GM12878 (cell line): ENCODE measurements at regions not wholly inside any gene's neighbourhood (a gene's known extent, or its start where the extent isn't known, plus 50 kb on each side); places are given as distances from the start of the nearest gene placed in this dataset.

ENCODE experiments used
- ATAC-seq: fragments of 200-7000 bp; cut with Tn5 transposase; 3 replicates; pipeline ENCODE4 v1.9.1; 2020; ENCODE audit warnings: mild to moderate bottlenecking, moderate library complexity
- BruUV-seq: library from RNA; stranded (reverse); fragments of 400-500 nt; replicated peaks from 2 replicates; lab custom pipeline; 2021; lab: Mats Ljungman, UMichigan
- CTCF ChIA-PET: fragments of 300-600 bp; sonication (Branson Sonifier 250); formaldehyde crosslinking; extraction: SDS; loops from one replicate; lab custom pipeline; 2021; ENCODE audit warnings: inconsistent platforms; lab: Yijun Ruan, JAX
- POLR2A ChIA-PET: fragments of 350-600 bp; formaldehyde crosslinking; extraction: SDS; loops from one replicate; lab custom pipeline; 2021; ENCODE audit warnings: inconsistent platforms; lab: Charles Lee
- RAD21 ChIA-PET: fragments of 300-600 bp; sonication (Branson Sonifier 250); formaldehyde crosslinking; loops from one replicate; lab custom pipeline; 2023; ENCODE audit warnings: antibody characterized with exemption; ENCODE audit not compliant: unreplicated experiment; lab: Charles Lee
- SMC1A ChIA-PET: fragments of 300-600 bp; sonication (Branson Sonifier 250); formaldehyde crosslinking; loops from one replicate; lab custom pipeline; 2023; ENCODE audit not compliant: unreplicated experiment, uncharacterized antibody; lab: Charles Lee
- DNase-seq: peaks from one replicate; pipeline ENCODE4 v3.0.0-alpha.2; 2011; ENCODE audit warnings: low read depth, low spot score
- FAIRE-seq: peaks from 3 replicates; lab custom pipeline; 2011; peaks lifted over from hg19 to GRCh38; lab: Jason Lieb, UNC
- H2AFZ ChIP-seq: 2 replicates; pipeline ENCODE4 v1.6.0; 2011; ENCODE audit warnings: low read depth, low read length, control low read depth; ENCODE audit not compliant: control insufficient read depth
- H3K27ac ChIP-seq: 2 replicates; pipeline ENCODE4 v1.5.1; 2011; ENCODE audit warnings: control low read depth; ENCODE audit not compliant: control insufficient read depth, insufficient read depth
- H3K27me3 ChIP-seq, 2 experiments: replicated peaks in 1 of 2; 2 replicates each; pipeline versions ENCODE4 v1.6.0 to v1.6.1; 2011; ENCODE audit warnings: low read length in 1 of 2; ENCODE audit not compliant: control insufficient read depth in 2 of 2, insufficient read depth in 2 of 2
- H3K36me3 ChIP-seq, 2 experiments: 2 replicates each; pipeline ENCODE4 v1.5.1; 2011; ENCODE audit warnings: low read length in 1 of 2; ENCODE audit not compliant: control insufficient read depth in 2 of 2, insufficient read depth in 2 of 2
- H3K4me1 ChIP-seq: 2 replicates; pipeline ENCODE4 v1.6.1; 2011; ENCODE audit warnings: mild to moderate bottlenecking, low read length, moderate library complexity, mixed read lengths; ENCODE audit not compliant: control insufficient read depth, insufficient read depth
- H3K4me2 ChIP-seq: 2 replicates; pipeline ENCODE4 v1.6.0; 2011; ENCODE audit warnings: control low read depth; ENCODE audit not compliant: control insufficient read depth, insufficient read depth
- H3K4me3 ChIP-seq: fragments of 200-600 bp; sonication (generic); 2 replicates; pipeline ENCODE4 v1.5.1; 2016
- H3K79me2 ChIP-seq: 2 replicates; pipeline ENCODE4 v1.6.0; 2011; ENCODE audit warnings: low read length; ENCODE audit not compliant: control insufficient read depth, insufficient read depth
- H3K9ac ChIP-seq: 2 replicates; pipeline ENCODE4 v1.8.0; 2011; ENCODE audit warnings: low read length, control low read depth, mixed read lengths; ENCODE audit not compliant: control insufficient read depth, insufficient read depth
- H3K9me3 ChIP-seq: replicated peaks from 3 replicates; pipeline ENCODE4 v1.5.1; 2011; ENCODE audit warnings: mild to moderate bottlenecking, low read length; ENCODE audit not compliant: control insufficient read depth, insufficient read depth
- H4K20me1 ChIP-seq: 2 replicates; pipeline ENCODE4 v1.6.0; 2011; ENCODE audit not compliant: control insufficient read depth, insufficient read depth
- ATF2 ChIP-seq: IDR thresholded peaks from 2 replicates; pipeline ENCODE4 v1.6.1; 2012; ENCODE audit warnings: low read length, inconsistent platforms
- FOXM1 ChIP-seq: IDR thresholded peaks from 2 replicates; pipeline ENCODE4 v1.6.1; 2012; ENCODE audit warnings: low read depth, mild to moderate bottlenecking, inconsistent platforms, low read length, moderate library complexity
- REST ChIP-seq: IDR thresholded peaks from 2 replicates; pipeline ENCODE4 v1.6.1; 2012; ENCODE audit warnings: mild to moderate bottlenecking, low read depth, low read length
- SPI1 ChIP-seq: IDR thresholded peaks from 2 replicates; pipeline ENCODE4 v1.6.1; 2011; ENCODE audit warnings: low read depth, mild to moderate bottlenecking, low read length, moderate library complexity, borderline replicate concordance; ENCODE audit not compliant: insufficient read depth
- TCF12 ChIP-seq: IDR thresholded peaks from 2 replicates; pipeline ENCODE4 v1.6.1; 2011; ENCODE audit warnings: low read depth, mild to moderate bottlenecking, low read length
- USF2 ChIP-seq: IDR thresholded peaks from 2 replicates; pipeline ENCODE4 v1.6.1; 2011; ENCODE audit warnings: low read depth, low read length, improper control_type of control experiment, borderline replicate concordance
- ZNF687 ChIP-seq: fragments of 450-650 bp; IDR thresholded peaks from 2 replicates; pipeline ENCODE4 v1.6.1; 2017; ENCODE audit warnings: mild to moderate bottlenecking, moderate library complexity
- WGBS: methylation state at CpG from one replicate; pipeline ENCODE4 v1.1.6; 2016; ENCODE audit warnings: low lambda C conversion rate; ENCODE audit not compliant: insufficient replicate concordance, insufficient coverage; ENCODE audit errors: missing lambda C conversion rate; 5-methylcytosine and 5-hydroxymethylcytosine counted together
- in situ Hi-C: fragments of 300-500 bp; cut with MboI; formaldehyde crosslinking; loops from 9 replicates; pipeline ENCODE4 v1.14.3; 2018; ENCODE audit warnings: mixed read lengths
- intact Hi-C: fragments of 100-400 bp; cut with micrococcal nuclease; formaldehyde crosslinking; loops from one replicate; pipeline ENCODE4 v1.14.2; 2022; ENCODE audit not compliant: unreplicated experiment

GRCh38 chr10:6888434-6888833, 308.4 kb upstream of the PRKCQ start:
- H3K27me3 ChIP-seq, result no peaks in the 10 kb centered on the region
- no peaks in the 10 kb centered on the region for H3K9me3 ChIP-seq
- in situ Hi-C loops (no loop called here), intact Hi-C loops (no loop called here)
- H3K4me1 ChIP-seq, result no peaks in the 10 kb centered on the region; the same call in 1 of the 2 replicates
- no peak overlapping the region for H3K9ac ChIP-seq
- FAIRE-seq (no peak), ATAC-seq (no peak), DNase-seq (no peak)
- WGBS, result 42% methylated on average over 2 of the region's 2 CpGs
- ChIA-PET CTCF (interaction anchor here (0.6 kb wide), 1 partner anchor 8 kb away, joined by 5 read pairs; no protein-coding TSS in a partner anchor), RAD21 (no interaction called here), SMC1A (no interaction called here), POLR2A (interaction anchor here (0.6 kb wide), 1 partner anchor 94 kb away, joined by 4 read pairs; no protein-coding TSS in a partner anchor)
- no peak overlapping the region for H3K4me2 ChIP-seq
- H3K27ac ChIP-seq, result no peak overlapping the region
- no peak for TF ChIP-seq ZNF687
- no peak for TF ChIP-seq ATF2
- no peak for TF ChIP-seq USF2
- TF ChIP-seq FOXM1, result no peak
- no peak for TF ChIP-seq TCF12
- no peak for TF ChIP-seq REST
- no peak for TF ChIP-seq SPI1
- no peaks in the 10 kb centered on the region for H3K36me3 ChIP-seq
- no TSS peak for BruUV-seq
- H3K79me2 ChIP-seq, result no peaks in the 10 kb centered on the region
- H2AFZ ChIP-seq, result no peak overlapping the region
- no peaks in the 10 kb centered on the region for H4K20me1 ChIP-seq
- no peak overlapping the region for H3K4me3 ChIP-seq
